NCI-H1417 treated with DMSO at 0.1 percent for 48 hours (cell line): ENCODE measurements at regions not wholly inside any gene's neighbourhood (a gene's known extent, or its start where the extent isn't known, plus 50 kb on each side); places are given as distances from the start of the nearest gene placed in this dataset.
"Not testable (repeated sequence)": the region's sequence is repeated elsewhere in the genome, so short reads cannot be mapped to it uniquely, and the experiment has no call there.

Experiments used
- DNase-seq: peaks from one replicate; lab custom pipeline; 2025; lab: John Stamatoyannopoulos, UW

- no peak for DNase-seq
Measured at GRCh38 chr4:162943263-162943662, 223.4 kb downstream of the NAF1 start.

GRCh38 chr4:162938738-162939485 is 227.8 kb downstream of the NAF1 start:
- DNase-seq, result no peak

GRCh38 chr4:162935214-162935613 is 231.5 kb downstream of the NAF1 start:
- no peak for DNase-seq

- DNase-seq, result no peak
Measured at GRCh38 chr4:162931286-162931685, 235.4 kb downstream of the NAF1 start.

- no peak for DNase-seq
Measured at GRCh38 chr4:162921178-162921785, 245.4 kb downstream of the NAF1 start.

- DNase-seq, result no peak
Measured at GRCh38 chr4:162920649-162921048, 246.0 kb downstream of the NAF1 start.

GRCh38 chr4:162912482-162912881 is 254.2 kb downstream of the NAF1 start:
- no peak for DNase-seq

GRCh38 chr4:162911349-162911748 is 255.3 kb downstream of the NAF1 start:
- DNase-seq, result no peak

- no peak for DNase-seq
Measured at GRCh38 chr4:162909952-162910351, 256.7 kb downstream of the NAF1 start.

- DNase-seq, result no peak
Measured at GRCh38 chr4:162894387-162894786, 272.3 kb downstream of the NAF1 start.

- DNase-seq, result no peak
Measured at GRCh38 chr4:162891788-162892707, 274.6 kb downstream of the NAF1 start.

GRCh38 chr4:162878096-162878495 is 288.6 kb downstream of the NAF1 start:
- DNase-seq, result no peak

- no peak for DNase-seq
Measured at GRCh38 chr4:162874748-162875147, 291.9 kb downstream of the NAF1 start.

- no peak for DNase-seq
Measured at GRCh38 chr4:162871990-162872389, 294.7 kb downstream of the NAF1 start.

GRCh38 chr4:162869157-162869556 is 297.5 kb downstream of the NAF1 start:
- no peak for DNase-seq

GRCh38 chr4:162866565-162866964 is 300.1 kb downstream of the NAF1 start:
- no peak for DNase-seq

- DNase-seq, result no peak
Measured at GRCh38 chr4:162865102-162865501, 301.6 kb downstream of the NAF1 start.

GRCh38 chr4:162853788-162854187 is 312.9 kb downstream of the NAF1 start:
- no peak for DNase-seq

GRCh38 chr4:162852642-162853041 is 314.0 kb downstream of the NAF1 start:
- DNase-seq, result no peak

- not testable (repeated sequence) for DNase-seq
Measured at GRCh38 chr4:162851241-162851758, 315.4 kb downstream of the NAF1 start.

GRCh38 chr4:162849937-162850336 is 316.8 kb downstream of the NAF1 start:
- no peak for DNase-seq

- no peak for DNase-seq
Measured at GRCh38 chr4:162847945-162848549, 318.6 kb downstream of the NAF1 start.
